Stimulated activated CD8-positive, alpha-beta memory T cell treated with anti-CD3 and anti-CD28 coated beads, Interleukin-4, amount 100 ng/mL, for 1 hour (primary cell): ENCODE measurements at regions not wholly inside any gene's neighbourhood (a gene's known extent, or its start where the extent isn't known, plus 50 kb on each side); places are given as distances from the start of the nearest gene placed in this dataset.
"Not testable (repeated sequence)": the region's sequence is repeated elsewhere in the genome, so short reads cannot be mapped to it uniquely, and the experiment has no call there.

Experiments used
- DNase-seq, 2 donors: peaks; one replicate each; pipeline ENCODE4 v3.0.0-alpha.2; 2020; ENCODE audit warnings: low read depth in 2 of 2, low spot score in 1 of 2

DNA sequence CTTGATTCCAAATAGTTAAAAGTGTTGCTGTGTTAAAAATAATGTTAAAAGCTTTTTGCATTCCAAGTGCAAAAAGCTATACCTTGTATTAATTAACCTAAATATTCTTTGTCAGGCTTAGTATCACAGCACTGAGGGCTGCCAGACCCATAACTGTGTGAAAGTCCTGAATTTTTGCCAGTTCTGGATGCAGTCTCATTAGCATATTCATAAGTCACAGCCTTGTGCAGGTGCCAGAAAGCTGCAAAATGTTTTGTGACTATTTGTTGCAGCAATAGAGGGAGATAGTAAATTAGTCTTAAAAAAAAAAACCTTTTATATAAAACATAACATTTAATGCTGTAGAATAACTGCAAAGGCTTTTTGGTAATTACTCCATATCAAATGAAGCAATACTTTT is 56.6 kb downstream of the SLITRK1 start:
- DNase-seq, result no peak

DNA sequence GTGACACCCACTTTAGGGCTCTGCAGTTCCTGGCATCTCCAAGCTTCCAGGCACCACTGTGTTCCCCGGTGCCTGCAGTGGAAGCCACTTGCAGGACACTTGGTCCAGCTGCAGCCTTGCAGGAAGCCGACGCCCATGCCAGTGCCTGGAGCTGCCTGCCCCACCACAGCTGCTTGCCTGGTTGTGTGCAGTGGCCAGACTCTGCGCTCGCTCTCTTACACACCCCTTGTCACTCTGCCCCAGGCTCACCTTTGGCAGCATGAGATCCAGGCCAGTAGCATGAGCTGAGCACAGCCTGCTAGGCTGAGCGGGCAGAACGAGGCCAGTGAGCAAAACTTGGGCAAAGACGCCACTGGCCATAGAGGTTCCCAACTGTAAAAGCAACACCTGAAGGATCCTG is 57.7 kb downstream of the SLITRK1 start:
- DNase-seq, result no peak

DNA sequence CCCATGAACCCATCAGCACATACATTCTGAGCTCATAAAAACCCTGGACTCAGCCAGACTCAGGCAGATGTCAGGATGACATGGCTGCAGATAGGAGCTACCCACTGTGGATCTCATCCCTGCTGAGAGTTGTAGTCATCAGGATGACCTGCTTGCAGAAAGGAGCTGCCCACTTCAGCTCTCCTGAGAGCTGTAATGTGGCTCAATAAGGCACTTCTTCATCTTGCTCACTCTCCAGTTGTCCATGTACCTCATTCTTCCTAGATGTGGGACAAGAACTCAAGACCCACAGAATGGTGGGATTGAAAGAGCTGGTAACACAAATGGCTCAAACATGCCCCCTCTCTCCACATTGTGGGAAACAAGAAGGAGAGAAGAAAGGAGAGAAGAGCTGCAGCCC is 58.2 kb downstream of the SLITRK1 start:
- DNase-seq, result no peak

DNA sequence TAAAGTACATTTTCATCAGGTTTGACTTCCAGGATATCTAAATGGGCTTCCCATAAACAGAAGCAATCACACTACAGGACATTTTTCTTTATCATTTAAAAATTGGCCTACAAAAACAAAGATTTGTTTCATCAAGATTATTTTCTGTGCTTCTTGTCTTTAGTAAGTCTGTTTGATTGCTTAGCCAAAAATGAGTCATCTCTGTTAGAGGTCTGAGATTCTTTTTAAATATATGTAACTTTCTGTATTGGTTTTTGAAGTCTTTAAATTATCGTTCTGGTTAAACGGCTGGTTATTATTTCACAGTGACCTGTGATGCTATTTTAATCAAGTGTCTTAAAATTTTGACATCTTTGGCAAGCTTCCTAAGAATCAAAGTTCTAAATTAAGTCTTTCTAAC is 62.7 kb downstream of the SLITRK1 start:
- no peak for DNase-seq

DNA sequence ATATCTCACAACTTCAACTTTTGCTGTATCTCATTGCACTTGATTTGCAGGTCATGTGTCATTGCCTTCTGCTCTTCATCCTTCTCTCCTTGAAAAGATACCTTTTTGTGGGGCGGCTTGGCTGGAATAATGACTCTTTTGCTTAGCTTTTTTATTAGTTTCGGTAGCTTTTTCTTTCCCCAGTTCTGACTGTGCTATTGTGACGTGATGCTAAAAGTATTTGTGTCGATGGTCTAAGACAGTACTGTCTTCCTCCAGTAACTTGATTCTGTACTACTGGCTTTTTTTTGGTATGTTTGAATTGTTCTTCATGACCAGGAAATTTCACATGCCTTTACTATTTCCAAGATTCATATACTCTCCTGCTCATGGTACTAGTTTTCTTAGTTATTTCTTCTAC is 63.1 kb downstream of the SLITRK1 start:
- no peak for DNase-seq

DNA sequence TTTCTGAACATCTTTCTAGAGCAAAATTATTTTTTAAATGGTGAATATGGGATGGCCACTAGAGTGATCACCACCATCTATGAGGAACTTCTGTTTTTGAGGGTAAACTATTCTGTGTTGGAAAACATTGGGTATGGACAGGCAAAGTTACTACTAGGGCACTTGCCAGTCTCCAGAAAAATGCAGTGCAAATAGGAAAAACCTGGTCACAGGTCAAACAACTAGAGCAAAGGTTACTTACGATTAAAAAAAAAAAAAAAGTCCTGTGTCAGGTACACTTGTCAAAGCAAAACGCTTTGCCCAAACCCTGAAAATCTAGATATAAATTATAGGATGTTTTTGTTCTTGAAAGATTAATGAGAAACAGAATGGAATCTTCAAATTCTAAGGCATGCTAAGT is 66.2 kb downstream of the SLITRK1 start:
- DNase-seq, result no peak

DNA sequence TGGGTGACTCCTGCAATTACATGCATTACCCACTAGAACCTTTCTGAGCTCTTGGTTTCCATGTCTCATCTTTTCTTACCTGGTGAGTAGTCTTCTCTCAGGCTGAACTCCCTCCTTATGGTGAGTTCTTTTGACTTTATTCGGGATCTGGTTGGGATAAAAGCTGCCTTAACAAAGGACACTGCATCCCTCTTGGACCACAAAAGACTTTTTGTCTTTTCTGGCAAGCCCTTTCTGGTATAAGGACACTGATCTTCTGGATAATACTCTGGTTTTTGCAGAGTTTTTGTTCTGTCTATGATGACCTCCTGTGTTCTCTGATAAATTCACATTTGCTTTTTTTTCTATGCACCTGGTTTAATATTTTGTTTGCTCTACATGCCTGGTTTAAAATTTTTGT is 66.7 kb downstream of the SLITRK1 start:
- no peak for DNase-seq

DNA sequence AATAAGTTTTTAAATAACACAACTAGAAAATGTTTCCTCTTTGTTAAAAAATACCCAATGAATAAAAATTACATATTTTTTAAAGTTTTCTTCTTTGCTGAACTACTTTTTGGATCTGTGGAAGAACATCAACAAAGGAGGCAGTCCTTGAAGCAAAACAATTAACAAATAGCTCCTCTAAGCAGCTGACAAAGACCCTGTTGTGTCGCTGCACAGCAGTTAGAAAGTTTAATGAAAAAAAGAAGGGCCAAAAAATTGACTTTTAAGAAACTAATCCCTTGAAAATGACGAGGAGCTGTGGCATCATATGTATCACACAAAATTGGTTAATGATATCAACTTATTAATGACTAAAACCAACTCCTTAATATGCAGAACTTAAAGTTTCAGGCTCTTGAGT is 72.1 kb downstream of the SLITRK1 start:
- DNase-seq, result no peak

DNA sequence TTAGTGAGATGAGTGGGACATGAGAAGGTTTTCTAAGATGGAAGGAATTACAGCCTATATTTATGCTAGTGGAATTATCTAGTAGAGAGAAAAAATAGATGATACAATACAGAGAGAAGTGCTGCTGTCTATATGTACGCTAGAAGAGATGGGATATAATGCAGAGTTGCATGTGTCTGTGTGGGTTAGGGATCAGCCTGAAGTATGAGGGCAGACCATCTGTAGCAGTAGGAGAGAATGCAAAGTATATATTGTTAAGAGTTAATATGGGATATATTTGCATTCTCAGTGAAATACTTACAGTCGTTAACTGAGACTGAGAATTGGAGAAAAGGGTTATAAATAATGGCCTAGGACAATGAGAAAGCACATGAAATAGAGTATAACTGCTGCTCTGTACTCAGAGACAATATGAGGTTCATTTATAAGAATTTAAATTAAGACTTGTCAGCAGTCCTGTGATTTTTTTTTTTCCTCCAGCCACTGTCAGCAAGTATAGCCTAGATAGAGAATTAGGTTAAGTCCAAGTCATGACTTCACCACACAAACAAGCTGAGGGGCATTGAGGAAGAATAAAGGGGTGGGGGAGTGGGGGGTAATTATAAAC is 77.8 kb downstream of the SLITRK1 start:
- no peak for DNase-seq

DNA sequence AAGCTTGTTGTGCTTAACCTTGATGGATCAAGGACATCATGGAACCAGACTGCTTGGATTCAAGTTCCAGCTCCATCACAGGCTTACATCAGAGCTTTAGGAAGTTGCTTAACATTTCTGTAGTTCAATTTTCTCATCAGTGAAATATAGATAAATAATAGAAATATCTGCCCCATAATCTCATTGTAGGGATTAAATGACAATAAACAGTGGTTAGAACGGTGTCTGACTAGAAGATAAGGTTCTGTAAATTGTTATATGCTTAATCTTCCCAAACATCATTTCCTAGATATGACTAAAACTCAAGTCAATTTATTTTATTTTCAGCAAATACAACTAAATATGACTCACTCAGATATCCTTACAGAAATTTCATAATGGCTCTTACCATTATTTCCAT is 83.5 kb downstream of the SLITRK1 start:
- no peak for DNase-seq

DNA sequence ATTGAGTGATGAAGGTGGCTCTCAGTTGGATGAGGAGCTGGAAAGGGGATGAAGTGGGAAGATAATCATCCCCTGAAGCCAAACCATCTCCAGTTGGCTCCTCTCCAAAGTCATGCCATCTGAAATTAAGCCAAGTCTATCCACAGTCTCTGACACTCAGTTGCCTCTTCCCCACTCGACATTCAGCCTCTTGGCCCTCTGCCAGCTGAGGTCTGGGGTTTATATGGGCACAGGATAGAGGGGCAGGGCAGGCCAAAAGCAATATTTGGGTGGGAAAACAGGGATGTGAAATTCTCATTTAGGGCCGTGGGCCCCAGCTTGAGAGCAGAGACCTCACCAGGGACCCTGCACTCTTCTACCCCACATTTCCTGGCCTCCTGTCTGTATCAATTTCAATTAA is 85.9 kb downstream of the SLITRK1 start:
- DNase-seq, result no peak

DNA sequence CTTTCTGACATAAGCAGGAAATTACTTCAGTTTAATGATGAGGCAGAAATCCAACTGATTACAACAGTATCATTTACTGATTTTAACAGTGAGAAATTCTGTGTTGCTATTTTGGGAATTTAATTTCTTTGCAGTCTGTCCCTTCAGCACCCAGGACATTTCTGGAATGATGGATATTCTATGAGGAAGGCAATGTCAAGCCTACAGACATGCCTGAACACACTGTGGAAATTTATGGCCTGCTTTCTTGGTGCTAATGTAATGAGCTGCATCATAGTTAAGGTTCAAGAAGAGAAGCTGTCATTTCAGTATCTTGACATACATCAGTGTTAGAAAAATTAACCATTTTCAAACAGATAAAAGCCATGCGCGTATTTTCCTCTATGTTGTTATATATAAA is 87.7 kb downstream of the SLITRK1 start:
- no peak for DNase-seq

DNA sequence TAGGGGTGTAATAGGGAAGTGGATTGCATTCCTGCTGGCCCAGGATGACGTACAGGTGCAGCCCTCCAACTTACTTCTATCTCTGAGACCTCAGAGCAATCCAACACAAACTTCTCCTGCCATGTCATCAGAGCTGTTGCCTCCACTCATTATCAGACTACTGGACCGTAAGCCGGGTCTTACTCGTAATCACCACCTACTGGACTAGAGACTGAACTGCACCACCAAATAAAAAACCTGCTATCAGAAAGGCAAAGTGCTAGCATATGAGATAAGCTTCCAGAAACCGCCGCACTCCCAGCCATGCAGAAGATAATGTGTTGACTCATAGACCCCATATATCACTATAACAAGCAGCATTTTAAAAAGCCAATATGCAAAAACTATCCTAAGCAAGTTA is 102.0 kb downstream of the SLITRK1 start:
- DNase-seq, result no peak

DNA sequence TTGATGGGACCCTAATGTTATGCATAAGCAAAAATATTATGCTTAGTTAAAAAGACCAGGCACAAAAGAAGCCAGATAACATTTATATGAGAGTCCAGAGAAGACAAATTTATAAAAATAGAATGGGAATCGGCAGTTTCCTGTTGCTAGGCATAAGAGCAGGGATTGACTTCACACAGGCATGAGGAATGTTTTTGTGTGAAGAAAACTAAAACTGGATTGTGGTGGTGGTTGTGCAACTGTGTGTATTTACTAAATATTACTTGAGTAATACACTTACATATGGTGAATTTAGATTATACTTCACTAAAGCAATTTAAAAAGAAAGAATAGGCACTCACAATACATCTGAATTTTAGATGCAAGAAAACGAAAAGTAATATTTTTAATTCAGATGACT is 108.3 kb downstream of the SLITRK1 start:
- DNase-seq, result no peak

DNA sequence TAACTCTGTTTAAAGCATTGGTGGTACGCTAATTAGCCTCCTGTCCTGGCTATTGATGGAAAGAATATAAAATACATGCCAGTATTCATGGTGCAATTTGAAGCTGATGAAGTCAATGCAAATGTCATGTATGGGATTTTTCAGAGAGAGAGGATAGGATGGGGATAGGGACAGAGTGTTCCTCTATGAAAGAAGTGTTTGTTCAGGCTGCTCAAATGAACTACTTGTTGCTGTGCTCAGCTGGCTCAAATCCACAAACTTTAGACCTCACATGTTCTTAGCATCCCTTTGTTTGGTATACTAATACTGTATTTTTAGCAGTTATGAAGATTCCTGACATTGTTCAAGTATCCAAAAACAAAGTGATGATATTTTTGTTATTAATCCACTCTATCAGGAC is 116.5 kb downstream of the SLITRK1 start:
- DNase-seq, result no peak

DNA sequence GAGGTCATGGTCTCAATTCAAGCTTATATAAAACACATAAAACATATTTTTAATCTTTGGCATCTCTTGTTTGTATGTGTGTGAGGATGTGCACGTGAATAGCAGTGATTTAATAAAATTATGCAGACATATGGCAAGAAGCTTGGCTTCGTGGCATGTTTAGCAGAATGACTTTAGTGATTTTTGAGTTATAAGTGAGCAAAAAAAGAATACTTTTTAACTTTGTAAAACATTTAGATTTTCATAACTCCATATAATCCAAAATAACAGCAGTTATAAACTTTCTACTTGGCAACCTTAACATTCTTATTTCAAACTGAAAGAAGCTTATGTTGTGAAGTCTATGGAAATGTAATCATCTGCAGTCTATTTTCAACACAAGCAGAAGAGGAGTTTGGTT is 120.6 kb downstream of the SLITRK1 start:
- no peak for DNase-seq

DNA sequence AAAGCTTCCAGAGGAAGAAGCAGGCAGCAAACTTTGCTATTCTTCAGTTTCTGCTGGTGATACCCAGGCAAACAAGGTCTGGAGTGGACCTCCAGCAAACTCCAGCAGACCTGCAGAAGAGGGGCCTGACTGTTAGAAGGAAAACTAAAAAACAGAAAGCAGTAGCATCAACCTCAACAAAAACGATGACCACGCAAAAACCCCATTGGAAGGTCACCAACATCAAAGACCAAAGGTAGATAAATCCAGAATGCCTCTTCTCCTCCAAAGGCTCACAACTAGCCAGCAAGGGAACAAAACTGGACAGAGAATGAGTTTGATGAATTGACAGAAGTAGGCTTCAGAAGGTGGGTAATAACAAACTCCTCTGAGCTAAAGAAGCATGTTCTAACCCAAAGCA is 127.1 kb downstream of the SLITRK1 start:
- DNase-seq, result not testable (repeated sequence)

DNA sequence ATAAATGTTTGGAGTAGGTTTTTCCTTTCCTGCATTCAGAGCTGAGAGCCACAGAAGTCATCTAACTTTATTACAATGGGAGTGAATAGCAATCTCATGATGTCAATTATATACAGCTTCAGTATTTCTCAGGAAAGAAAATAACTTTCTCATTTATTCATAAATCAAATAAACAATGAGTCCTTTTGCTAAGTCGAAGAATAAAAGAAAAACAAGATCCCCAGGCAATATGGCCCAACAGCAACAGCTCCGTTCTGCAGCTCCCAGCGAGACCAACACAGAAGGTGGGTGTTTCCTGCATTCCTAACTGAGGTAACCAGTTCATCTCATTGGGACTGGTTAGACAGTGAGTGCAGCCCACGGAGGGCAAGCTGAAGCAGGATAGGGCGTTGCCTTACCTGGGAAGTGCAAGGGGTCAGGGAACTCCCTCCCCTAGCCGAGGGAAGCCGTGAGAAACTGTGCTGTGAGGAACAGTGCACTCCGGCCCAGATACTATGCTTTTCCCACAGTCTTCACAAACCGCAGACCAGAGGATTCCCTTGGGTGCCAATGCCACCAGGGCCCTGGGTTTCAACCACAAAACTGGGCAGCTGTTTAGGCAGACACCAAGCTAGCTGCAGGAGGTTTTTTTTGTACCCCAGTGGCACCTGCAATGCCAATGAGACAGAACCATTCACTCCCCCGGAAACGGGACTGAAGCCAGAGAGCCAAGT is 128.2 kb downstream of the SLITRK1 start:
- DNase-seq, result no peak

DNA sequence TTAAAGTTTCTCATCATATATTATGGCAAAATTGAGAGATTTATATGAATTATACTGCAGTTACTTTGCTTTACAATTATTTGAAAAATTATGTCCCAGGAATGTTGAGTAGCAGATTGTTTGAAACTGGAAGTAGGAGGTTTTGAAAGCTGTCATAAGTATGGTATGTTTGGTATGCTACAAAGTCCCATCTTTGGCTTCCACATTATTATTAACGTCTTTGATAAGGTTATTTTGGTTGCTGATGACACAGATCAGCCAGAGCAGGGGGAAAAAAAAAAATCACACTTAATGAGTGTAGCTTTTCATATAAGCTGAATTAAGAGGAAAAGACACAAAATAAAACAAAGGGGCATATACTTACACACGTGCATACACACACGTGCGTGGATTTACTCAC is 130.1 kb downstream of the SLITRK1 start:
- no peak for DNase-seq

DNA sequence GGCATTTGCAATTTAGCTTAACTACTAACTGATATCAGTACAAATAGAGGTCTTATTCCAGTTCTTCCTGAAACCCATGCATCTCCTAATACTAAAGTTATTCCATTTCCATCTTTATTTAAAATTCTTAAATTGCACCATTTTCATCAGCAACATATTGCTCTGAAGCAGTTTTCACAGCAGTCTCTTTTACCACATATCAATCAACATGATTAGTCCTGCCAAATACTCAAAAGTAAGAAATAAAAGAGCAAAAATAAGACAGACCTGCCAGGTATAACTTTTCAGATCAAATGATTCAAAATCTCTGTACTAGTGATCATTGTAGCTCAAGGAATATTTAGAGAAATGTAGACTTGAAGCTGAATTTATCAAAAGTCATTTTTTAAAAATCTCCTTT is 141.7 kb downstream of the SLITRK1 start:
- no peak for DNase-seq

DNA sequence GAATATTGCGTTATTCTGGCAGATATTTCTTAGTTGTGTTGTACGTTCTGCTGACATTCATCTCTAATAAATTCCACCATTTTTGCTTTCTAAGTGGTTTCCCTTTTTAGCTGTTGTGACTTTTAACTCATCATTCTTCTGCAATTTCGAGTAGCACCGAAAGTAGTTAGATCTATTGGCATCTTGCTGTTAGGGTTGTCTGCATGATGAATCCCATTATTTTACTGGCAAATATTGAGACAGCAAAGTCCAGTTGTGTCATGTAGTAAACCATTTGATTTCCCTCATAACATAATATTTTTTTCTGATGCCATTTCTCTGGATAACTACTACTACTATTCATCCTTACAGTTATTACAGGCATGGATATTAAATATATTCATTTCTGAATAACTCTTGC is 143.9 kb downstream of the SLITRK1 start:
- no peak for DNase-seq

DNA sequence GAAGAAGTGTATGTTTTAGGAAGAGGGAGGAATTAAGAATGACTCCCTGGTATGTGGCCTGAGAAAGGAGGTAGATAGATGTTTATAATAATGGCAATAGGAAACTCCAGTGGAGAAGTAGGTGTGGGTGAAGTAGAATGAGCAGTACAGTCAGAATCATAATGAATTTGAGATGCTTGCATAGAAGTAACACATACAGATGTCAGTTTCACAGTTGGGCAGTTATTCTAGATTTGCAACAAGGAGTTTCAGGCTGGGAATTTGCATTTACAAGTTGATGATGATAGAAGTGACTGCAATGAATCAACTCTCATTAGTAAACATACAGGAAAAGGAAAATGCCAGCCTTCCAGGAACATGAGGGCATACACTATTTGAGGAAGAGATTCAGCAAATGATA is 149.0 kb downstream of the SLITRK1 start:
- no peak for DNase-seq

DNA sequence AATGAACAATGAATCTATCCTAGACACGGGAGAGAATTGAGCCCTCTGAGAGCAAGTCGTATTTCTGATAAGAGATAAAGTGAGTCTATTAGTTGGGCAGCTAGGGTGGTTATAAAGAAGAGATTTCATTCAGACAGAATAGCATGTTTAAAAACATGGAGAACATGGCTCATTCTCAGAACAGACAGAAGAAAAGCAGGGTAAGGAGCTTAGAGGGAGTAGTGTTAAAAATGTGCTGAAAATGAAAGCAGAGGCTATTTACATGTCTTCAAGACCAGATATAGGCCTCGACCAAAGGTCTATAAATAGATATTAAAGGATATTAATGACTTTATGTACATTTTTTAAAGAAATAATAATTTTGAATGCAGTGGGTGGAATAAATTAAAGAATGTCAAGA is 149.5 kb downstream of the SLITRK1 start:
- DNase-seq, result no peak
